Small intestine (tissue), 7 donors: ENCODE measurements at regions not wholly inside any gene's neighbourhood (a gene's known extent, or its start where the extent isn't known, plus 50 kb on each side); places are given as distances from the start of the nearest gene placed in this dataset.

ENCODE experiments used
- DNase-seq, 2 donors: peaks; one replicate each; pipeline versions ENCODE4 v3.0.0 to v3.0.0-alpha.2; 2013
- FAIRE-seq: peaks from 2 replicates; lab custom pipeline; 2012; peaks lifted over from hg19 to GRCh38; lab: Jason Lieb, UNC
- H3K27ac ChIP-seq, 3 donors: one replicate each; pipeline ENCODE4 v1.5.1; 2013; ENCODE audit warnings: low read length in 2 of 3, mild to moderate bottlenecking in 2 of 3, control low read depth in 1 of 3, inconsistent platforms in 1 of 3, low read depth in 1 of 3, moderate library complexity in 1 of 3
- H3K27me3 ChIP-seq, 3 donors: one replicate each; pipeline ENCODE4 v1.6.1; 2013; ENCODE audit warnings: low read length in 3 of 3, inconsistent platforms in 1 of 3; ENCODE audit not compliant: control insufficient read depth in 3 of 3, insufficient read depth in 3 of 3
- H3K36me3 ChIP-seq, 3 donors: one replicate each; pipeline ENCODE4 v1.6.1; 2013; ENCODE audit warnings: low read length in 3 of 3, inconsistent platforms in 1 of 3, low read depth in 1 of 3, mild to moderate bottlenecking in 1 of 3, moderate library complexity in 1 of 3; ENCODE audit not compliant: control insufficient read depth in 3 of 3, insufficient read depth in 2 of 3
- H3K4me1 ChIP-seq, 3 donors: one replicate each; pipeline ENCODE4 v1.6.1; 2013; ENCODE audit warnings: low read length in 2 of 3, inconsistent platforms in 1 of 3, low read depth in 1 of 3, mild to moderate bottlenecking in 1 of 3, moderate library complexity in 1 of 3; ENCODE audit not compliant: control insufficient read depth in 3 of 3, insufficient read depth in 2 of 3
- H3K4me3 ChIP-seq, 3 donors: one replicate each; pipeline ENCODE4 v1.5.1; 2013; ENCODE audit warnings: low read length in 3 of 3, control low read depth in 1 of 3, inconsistent platforms in 1 of 3, low read depth in 1 of 3, mild to moderate bottlenecking in 1 of 3, moderate library complexity in 1 of 3
- H3K9me3 ChIP-seq, 2 donors: one replicate each; pipeline ENCODE4 v1.6.1; 2013; ENCODE audit warnings: low read depth in 1 of 2, low read length in 1 of 2; ENCODE audit not compliant: control insufficient read depth in 2 of 2, insufficient read depth in 1 of 2
- WGBS, 3 donors: extraction: QIAGEN DNeasy Blood & Tissue Kit; methylation state at CpG; one replicate each; pipeline ENCODE4 v1.1.7; 2013; 5-methylcytosine and 5-hydroxymethylcytosine counted together
- donor health status: healthy with polysubstance abuse.
- donor health status: control.
- donor health status: control.
- donor health status: Bipolar disorder and iron deficiency.
- donor health status: healthy.

DNA sequence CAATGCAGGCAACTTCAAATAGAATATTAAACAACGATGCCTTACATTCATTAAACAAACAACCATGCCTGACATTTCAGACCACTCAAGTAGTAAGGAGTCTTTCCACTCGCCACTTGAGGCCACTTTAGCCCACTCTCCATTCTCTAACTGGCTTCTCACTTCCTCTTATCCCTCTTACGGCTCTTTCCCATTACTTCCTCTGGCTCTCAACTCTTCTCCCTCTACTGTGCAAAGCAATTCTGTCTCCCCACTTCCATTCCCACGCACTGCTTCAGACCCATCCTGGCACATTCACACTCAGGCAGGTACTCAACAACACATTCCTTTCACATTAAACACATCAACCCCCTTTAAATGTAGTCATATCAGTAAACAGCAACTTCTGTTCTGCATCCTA lies 229.8 kb upstream of the IPO5 start:
- Histone ChIP-seq H3K27me3 (peaks cover 0 to 2% (median 0%) of the 10 kb centered on the region in 3 donors), H3K9me3 (no peaks in the 10 kb centered on the region), H3K4me1 (no peaks in the 10 kb centered on the region), H3K4me3 (no peak overlapping the region), H3K27ac (no peak overlapping the region), H3K36me3 (no peaks in the 10 kb centered on the region)
- FAIRE-seq = no peak
- 56 to 73% (median 59%) methylated on average over 4 of the region's 4 CpGs for WGBS, 3 donors
- DNase-seq = no peak

DNA sequence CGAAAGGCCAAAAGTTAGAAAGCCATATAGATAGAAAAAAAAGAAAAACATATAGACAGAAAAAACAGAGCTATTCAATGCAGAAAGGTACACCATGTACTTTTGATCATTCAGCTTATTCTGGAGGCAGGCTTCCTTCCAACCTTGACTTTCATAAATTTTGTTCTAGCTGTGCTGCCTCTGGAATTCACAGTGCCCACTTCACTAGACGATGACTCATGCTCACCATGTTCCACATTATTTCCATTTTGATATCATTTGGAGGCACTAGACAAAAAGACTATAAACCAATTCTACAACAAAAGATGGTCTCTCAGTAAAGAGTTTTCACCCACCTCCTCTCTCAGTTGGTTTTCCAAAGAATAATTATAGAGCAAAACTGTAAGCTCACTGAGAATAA lies 229.0 kb upstream of the IPO5 start:
- Histone ChIP-seq H3K4me1 (no peaks in the 10 kb centered on the region), H3K27ac (no peak overlapping the region), H3K27me3 (peaks cover 0 to 2% (median 0%) of the 10 kb centered on the region in 3 donors), H3K36me3 (no peaks in the 10 kb centered on the region), H3K4me3 (no peak overlapping the region), H3K9me3 (no peaks in the 10 kb centered on the region)
- 85 to 96% (median 87%) methylated on average over 2 of the region's 2 CpGs for WGBS, 3 donors
- DNase-seq (no peak), FAIRE-seq (no peak)

DNA sequence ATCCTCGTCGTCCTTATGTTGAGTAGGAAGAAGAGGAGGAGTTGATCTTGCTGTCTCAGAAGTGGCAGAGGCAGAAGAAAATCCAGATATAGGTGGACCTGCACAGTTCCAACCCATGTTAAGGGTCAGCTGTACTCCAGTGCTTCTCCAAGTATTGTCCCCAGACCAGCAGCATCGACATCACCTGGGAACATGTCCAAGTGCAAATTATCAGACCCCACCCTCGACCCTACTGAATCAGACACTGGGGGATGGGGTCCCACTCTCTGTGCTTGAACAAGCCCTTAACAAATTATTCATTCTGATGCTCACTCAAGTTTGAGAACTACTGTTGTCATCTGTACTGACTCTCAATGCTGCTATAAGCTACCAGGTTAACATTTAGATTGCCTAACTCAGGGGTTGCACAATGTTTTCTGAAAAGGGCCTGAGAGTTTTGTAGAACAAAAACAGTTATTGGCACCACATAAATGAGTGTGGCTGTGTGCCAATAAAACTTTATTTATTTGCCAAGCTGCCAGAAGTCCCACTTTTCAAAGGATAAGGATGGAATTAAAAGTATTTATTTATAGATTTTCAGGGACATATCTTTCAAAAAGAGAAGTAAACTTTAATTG lies 226.7 kb upstream of the IPO5 start:
- DNase-seq (no peak), FAIRE-seq (no peak)
- Histone ChIP-seq H3K27ac (no peak overlapping the region), H3K4me1 (no peaks in the 10 kb centered on the region), H3K4me3 (no peak overlapping the region), H3K36me3 (no peaks in the 10 kb centered on the region), H3K27me3 (peaks cover 0 to 2% (median 0%) of the 10 kb centered on the region in 3 donors), H3K9me3 (no peaks in the 10 kb centered on the region)
- 51 to 65% (median 61%) methylated on average over 4 of the region's 4 CpGs for WGBS, 3 donors

DNA sequence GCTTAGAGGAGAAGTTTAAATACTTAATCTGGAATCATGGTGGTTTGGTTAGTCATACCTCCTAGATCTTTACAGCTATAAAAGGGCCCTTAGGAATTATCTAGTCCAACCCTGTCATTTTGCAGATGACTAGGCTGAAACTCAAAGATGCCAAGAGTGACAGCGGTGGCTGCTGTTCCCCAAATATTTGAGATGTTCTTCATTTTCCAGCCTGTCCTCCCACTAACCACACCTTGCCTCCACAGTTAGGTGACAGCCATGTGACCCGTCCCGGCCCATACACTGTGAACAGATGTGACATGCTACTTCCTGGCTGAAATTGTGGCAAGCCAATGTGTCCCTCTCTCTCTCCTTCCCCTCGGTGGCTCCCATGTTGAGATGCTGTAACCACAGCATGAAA lies 225.5 kb upstream of the IPO5 start:
- DNase-seq (no peak), FAIRE-seq (no peak)
- H3K27ac ChIP-seq = no peak overlapping the region
- no peaks in the 10 kb centered on the region for H3K4me1 ChIP-seq
- H3K27me3 ChIP-seq = peaks cover 0 to 2% (median 0%) of the 10 kb centered on the region in 3 donors
- H3K36me3 ChIP-seq = no peaks in the 10 kb centered on the region
- no peak overlapping the region for H3K4me3 ChIP-seq
- WGBS, 3 donors = 85 to 95% (median 90%) methylated on average over 4 of the region's 4 CpGs
- H3K9me3 ChIP-seq = no peaks in the 10 kb centered on the region

DNA sequence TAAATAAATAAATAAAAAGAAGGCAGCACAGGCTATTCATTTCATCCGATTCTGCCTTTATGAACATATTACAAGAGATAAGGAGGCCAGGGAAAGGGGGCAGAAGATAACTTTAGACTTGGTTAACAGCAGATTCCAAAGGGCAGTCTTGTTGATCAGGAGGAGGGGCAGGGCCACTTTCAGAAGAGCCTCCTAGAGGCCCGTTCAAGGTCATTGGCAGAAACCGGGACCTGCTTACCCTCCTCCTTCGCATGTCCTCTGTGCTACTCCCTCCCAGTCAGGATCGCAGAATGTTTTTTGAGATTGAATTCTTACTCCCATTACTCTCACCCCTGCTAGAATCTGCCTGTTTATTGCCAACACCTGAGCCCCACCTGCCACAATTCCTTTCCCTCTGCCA lies 217.0 kb upstream of the IPO5 start:
- Histone ChIP-seq H3K27ac (peak overlapping the region in 1 of 3 donors; percentile 48), H3K9me3 (peaks cover 0 to 2% of the 10 kb centered on the region in 2 donors), H3K36me3 (no peaks in the 10 kb centered on the region), H3K4me3 (no peak overlapping the region), H3K27me3 (no peaks in the 10 kb centered on the region), H3K4me1 (peaks cover 0 to 8% (median 0%) of the 10 kb centered on the region in 3 donors)
- WGBS, 3 donors = 30 to 72% (median 36%) methylated on average over 5 of the region's 5 CpGs
- DNase-seq (peak in 1 of 2 donors; percentile 84), FAIRE-seq (no peak)

DNA sequence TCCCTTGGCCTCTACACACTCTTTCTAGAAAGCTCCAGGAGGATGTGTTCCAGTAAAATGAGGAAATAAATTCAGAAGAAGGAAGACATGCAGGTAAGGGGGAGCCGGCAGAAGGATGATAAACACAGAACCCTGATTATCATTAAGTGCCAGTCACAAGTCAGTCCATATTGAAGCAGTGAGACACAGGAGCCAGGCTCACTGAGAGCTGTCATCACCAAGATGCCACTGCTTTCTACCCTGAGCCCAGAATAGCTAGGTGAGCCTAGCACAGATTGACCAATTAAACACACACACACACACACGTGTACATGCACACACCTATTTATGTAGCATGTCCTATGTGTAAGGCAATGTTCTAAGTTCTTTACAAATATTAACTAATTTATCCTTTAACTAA lies 211.4 kb upstream of the IPO5 start:
- DNase-seq = no peak
- 72 to 80% (median 74%) methylated on average over 2 of the region's 2 CpGs for whole genome bisulfite sequencing, 3 donors
- Histone ChIP-seq H3K36me3 (no peaks in the 10 kb centered on the region), H3K27ac (no peak overlapping the region), H3K4me1 (peaks cover 0 to 3% (median 0%) of the 10 kb centered on the region in 3 donors), H3K27me3 (no peaks in the 10 kb centered on the region), H3K9me3 (peaks cover 0 to 2% of the 10 kb centered on the region in 2 donors), H3K4me3 (no peak overlapping the region)
- no peak for FAIRE-seq

DNA sequence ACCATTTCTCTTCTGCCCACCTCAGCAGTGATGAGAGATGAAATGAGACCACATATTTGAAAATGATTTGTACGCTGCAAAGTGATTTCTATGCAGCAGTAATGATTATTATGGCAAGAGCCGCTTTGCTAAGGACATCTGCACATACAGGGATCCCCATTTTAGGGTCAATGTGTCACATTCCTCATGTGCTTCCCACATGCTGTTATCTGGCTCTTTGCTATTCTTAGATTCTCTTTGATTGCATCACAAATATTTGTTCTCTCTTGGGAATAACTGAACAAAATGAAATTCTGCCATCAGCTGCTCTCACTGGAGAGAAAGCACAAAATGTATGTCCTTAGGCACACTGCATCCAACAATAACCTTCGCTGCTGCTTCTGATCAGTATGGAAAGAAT lies 209.5 kb upstream of the IPO5 start:
- Histone ChIP-seq H3K9me3 (peaks cover 0 to 2% of the 10 kb centered on the region in 2 donors), H3K27me3 (no peaks in the 10 kb centered on the region), H3K4me3 (no peak overlapping the region), H3K27ac (no peak overlapping the region), H3K4me1 (no peaks in the 10 kb centered on the region), H3K36me3 (no peaks in the 10 kb centered on the region)
- 63 to 72% (median 69%) methylated on average over 3 of the region's 3 CpGs for WGBS, 3 donors
- FAIRE-seq = no peak
- DNase-seq = no peak

DNA sequence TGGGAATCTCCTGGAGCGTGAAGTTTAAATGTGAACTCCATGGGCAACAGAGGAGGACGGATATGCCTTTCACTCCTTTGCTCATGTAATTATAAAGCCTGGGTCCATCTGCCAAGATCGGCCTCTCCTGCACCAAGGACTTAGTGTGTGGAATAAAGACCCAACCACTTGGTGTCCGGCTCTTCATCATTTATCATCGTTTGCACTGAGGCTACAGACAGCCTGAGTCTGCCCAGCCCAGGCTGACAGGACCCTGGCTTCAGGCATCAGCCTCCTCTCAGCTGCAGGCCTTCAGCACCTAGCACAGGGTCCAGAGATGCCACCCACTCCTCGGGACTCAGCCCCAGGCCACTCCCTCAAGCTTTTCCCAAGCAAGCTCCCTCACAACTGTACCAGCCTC lies 206.8 kb upstream of the IPO5 start:
- DNase-seq (no peak), FAIRE-seq (no peak)
- H3K4me3 ChIP-seq = no peak overlapping the region
- no peaks in the 10 kb centered on the region for H3K36me3 ChIP-seq
- no peak overlapping the region for H3K27ac ChIP-seq
- H3K27me3 ChIP-seq = no peaks in the 10 kb centered on the region
- 84 to 88% (median 85%) methylated on average over 6 of the region's 6 CpGs for WGBS, 3 donors
- no peaks in the 10 kb centered on the region for H3K4me1 ChIP-seq
- peaks cover 0 to 5% of the 10 kb centered on the region in 2 donors for H3K9me3 ChIP-seq

DNA sequence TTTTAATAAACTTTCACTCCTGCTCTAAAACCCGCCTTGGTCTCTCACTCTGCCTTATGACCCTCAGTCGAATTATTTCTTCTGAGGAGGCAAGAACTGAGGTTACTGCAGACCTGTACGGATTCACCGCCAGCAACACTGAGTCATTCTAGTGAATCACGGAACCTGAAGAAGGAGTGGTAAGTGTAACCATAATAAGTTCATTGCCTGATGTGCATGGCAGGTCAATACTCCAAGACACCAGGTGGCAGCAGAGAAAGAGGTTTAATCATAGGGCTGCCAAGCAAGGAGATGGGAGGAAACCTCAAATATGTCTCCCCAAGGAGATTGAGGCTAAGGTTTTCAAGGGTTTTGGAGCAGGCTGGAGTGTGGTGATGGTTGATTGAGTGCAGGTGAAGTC lies 204.3 kb upstream of the IPO5 start:
- no peak for DNase-seq
- no peak for FAIRE-seq
- whole genome bisulfite sequencing, 3 donors = 87 to 94% (median 90%) methylated on average over 5 of the region's 5 CpGs

More for the DNA sequence above, 204.3 kb upstream of the IPO5 start:
- H3K4me3 ChIP-seq = no peak overlapping the region
- no peaks in the 10 kb centered on the region for H3K4me1 ChIP-seq
- H3K36me3 ChIP-seq = no peaks in the 10 kb centered on the region
- H3K27me3 ChIP-seq = no peaks in the 10 kb centered on the region
- H3K9me3 ChIP-seq = peaks cover 0 to 5% of the 10 kb centered on the region in 2 donors
- H3K27ac ChIP-seq = no peak overlapping the region
